ENCODE measurements at regions not wholly inside any gene's neighbourhood (a gene's known extent, or its start where the extent isn't known, plus 50 kb on each side); places are given as distances from the start of the nearest gene placed in this dataset.

- TF ChIP-seq USF2 (IDR thresholded peaks at IDR 0.05; ENCODE audit: borderline replicate concordance, low read depth, low read length) (no peak), CTCF (IDR thresholded peaks at IDR 0.05) (no peak), MXI1 (IDR thresholded peaks at IDR 0.05; ENCODE audit: low read depth, low read length) (no peak)
Observed at GRCh38 chr9:16085167-16085726, 532.4 kb downstream of the CCDC171 start (continued).

GRCh38 chr9:16090907-16091629 is 538.2 kb downstream of the CCDC171 start:
- no peaks in the 10 kb centered on the region; a peak in 1 of 4 replicates for H3K4me1 ChIP-seq (ENCODE audit: control insufficient read depth in 1 of 2, insufficient read depth in 2 of 2, low read depth in 1 of 2, low read length in 1 of 2)
- no peaks in the 10 kb centered on the region for H3F3A ChIP-seq (replicated peaks; ENCODE audit: insufficient read depth)
- no peak overlapping the region for H3K4me3 ChIP-seq (ENCODE audit: low read depth in 2 of 2, low read length in 1 of 2)
- TF ChIP-seq GATA2 (CRISPR knock-in tag; IDR thresholded peaks at IDR 0.05): no peak
- TF ChIP-seq RXRA (IDR thresholded peaks at IDR 0.05; ENCODE audit: borderline replicate concordance, low read depth): no peak
- no peak for TF ChIP-seq MEF2A (IDR thresholded peaks at IDR 0.05; ENCODE audit: borderline replicate concordance, low read depth)
- TF ChIP-seq CTCF (IDR thresholded peaks at IDR 0.05): no peak
- TF ChIP-seq IRF3 (IDR thresholded peaks at IDR 0.05; ENCODE audit: low read depth, low read length): no peak
- TF ChIP-seq USF1 (IDR thresholded peaks at IDR 0.05; ENCODE audit: borderline replicate concordance, low read depth): no peak
- TF ChIP-seq SIN3A (IDR thresholded peaks at IDR 0.05; ENCODE audit: borderline replicate concordance, low read depth, low read length): no peak
- H3K4me2 ChIP-seq: no peak overlapping the region
- 0 out of 2 replicates have a peak, but pooled peaks cover 4% of the 10 kb centered on the region for H3K9me3 ChIP-seq
- no peaks in the 10 kb centered on the region for H3K79me2 ChIP-seq (ENCODE audit: insufficient read depth)
- H3K9me2 ChIP-seq: no peaks in the 10 kb centered on the region
- POLR2A ChIA-PET: no interaction called here
- H3K27me3 ChIP-seq (ENCODE audit: insufficient read depth): no peaks in the 10 kb centered on the region
- CTCF ChIA-PET: no interaction called here
- H2AFZ ChIP-seq (ENCODE audit: low read depth): no peak overlapping the region
- no peak for DNase-seq
- 61% methylated on average over 3 of the region's 3 CpGs for WGBS (ENCODE audit: low lambda C conversion rate)
- no peak overlapping the region for H3K27ac ChIP-seq (ENCODE audit: low read depth in 2 of 2, low read length in 1 of 2)
- H4K20me1 ChIP-seq (ENCODE audit: insufficient read depth): no peaks in the 10 kb centered on the region
- H3K36me3 ChIP-seq (replicated peaks in 1 of 2; ENCODE audit: control insufficient read depth in 1 of 2, insufficient read depth in 2 of 2, low read length in 1 of 2): no peaks in the 10 kb centered on the region
- no peak overlapping the region for H3K9ac ChIP-seq

All from SK-N-SH (cell line).